HCT116 (cell line): ENCODE measurements at regions not wholly inside any gene's neighbourhood (a gene's known extent, or its start where the extent isn't known, plus 50 kb on each side); places are given as distances from the start of the nearest gene placed in this dataset.

Experiments
- CEBPB ChIP-seq: IDR thresholded peaks from 2 replicates; pipeline ENCODE4 v1.6.1; 2012; ENCODE audit warnings: low read depth
- EZH2 ChIP-seq: fragments of 200-600 bp; sonication (generic); IDR thresholded peaks from 2 replicates; pipeline ENCODE4 v1.6.1; 2017; ENCODE audit warnings: antibody characterized with exemption, mixed run types
- EZH2phosphoT487 ChIP-seq: fragments of 200-600 bp; IDR thresholded peaks from 2 replicates; pipeline ENCODE4 v1.6.1; 2018; ENCODE audit warnings: antibody characterized with exemption, borderline replicate concordance
- POLR2A ChIP-seq: IDR thresholded peaks from 2 replicates; pipeline ENCODE4 v1.7.0; 2011; ENCODE audit warnings: borderline replicate concordance; ENCODE audit not compliant: insufficient read depth, insufficient read length; ENCODE audit errors: extremely low read depth
- POLR2AphosphoS5 ChIP-seq: IDR thresholded peaks from 2 replicates; pipeline ENCODE4 v1.6.1; 2011; ENCODE audit warnings: mild to moderate bottlenecking, low read depth, low read length, moderate library complexity
- RAD21 ChIP-seq: IDR thresholded peaks from 2 replicates; pipeline ENCODE4 v1.6.1; 2012; ENCODE audit warnings: low read depth, mild to moderate bottlenecking
- SIN3A ChIP-seq: IDR thresholded peaks from 2 replicates; pipeline ENCODE4 v1.6.1; 2012; ENCODE audit warnings: low read depth
- SP1 ChIP-seq: IDR thresholded peaks from 2 replicates; pipeline ENCODE4 v1.6.1; 2012; ENCODE audit warnings: low read depth
- TCF7L2 ChIP-seq: IDR thresholded peaks from 2 replicates; pipeline ENCODE4 v1.7.0; 2011; ENCODE audit warnings: borderline replicate concordance, inconsistent platforms; ENCODE audit not compliant: insufficient read depth, insufficient read length; ENCODE audit errors: extremely low read depth
- YY1 ChIP-seq: IDR thresholded peaks from 2 replicates; pipeline ENCODE4 v1.6.1; 2011; ENCODE audit warnings: low read length, low read depth, moderate library complexity, mild to moderate bottlenecking; ENCODE audit not compliant: insufficient replicate concordance; ENCODE audit errors: extremely low read depth
- TF ChIP-seq, protein P1 (sequence below), 3 experiments: fragments of 200-600 bp in 1 of 3; sonication (generic) in 1 of 3; IDR thresholded peaks in 2 of 3; conservative IDR thresholded peaks in 1 of 3; 2 replicates each; pipeline ENCODE4 v1.5.1; 2012 to 2017; ENCODE audit warnings: low read depth in 2 of 3, low read length in 2 of 3, antibody characterized with exemption in 1 of 3, borderline replicate concordance in 1 of 3, control low read depth in 1 of 3, mild to moderate bottlenecking in 1 of 3, mixed read lengths in 1 of 3, mixed run types in 1 of 3, moderate library complexity in 1 of 3; ENCODE audit not compliant: insufficient read depth in 1 of 3
- TF ChIP-seq, protein P2 (sequence below): IDR thresholded peaks from 2 replicates; pipeline ENCODE4 v1.6.1; 2011; ENCODE audit warnings: mild to moderate bottlenecking, low read length, moderate library complexity; ENCODE audit not compliant: insufficient replicate concordance; ENCODE audit errors: extremely low read depth
- TF ChIP-seq, protein P3 (sequence below): IDR thresholded peaks from 2 replicates; pipeline ENCODE4 v1.6.1; 2012
- TF ChIP-seq, protein P4 (sequence below): IDR thresholded peaks from 2 replicates; pipeline ENCODE4 v1.6.1; 2012; ENCODE audit warnings: low read depth

DNA sequence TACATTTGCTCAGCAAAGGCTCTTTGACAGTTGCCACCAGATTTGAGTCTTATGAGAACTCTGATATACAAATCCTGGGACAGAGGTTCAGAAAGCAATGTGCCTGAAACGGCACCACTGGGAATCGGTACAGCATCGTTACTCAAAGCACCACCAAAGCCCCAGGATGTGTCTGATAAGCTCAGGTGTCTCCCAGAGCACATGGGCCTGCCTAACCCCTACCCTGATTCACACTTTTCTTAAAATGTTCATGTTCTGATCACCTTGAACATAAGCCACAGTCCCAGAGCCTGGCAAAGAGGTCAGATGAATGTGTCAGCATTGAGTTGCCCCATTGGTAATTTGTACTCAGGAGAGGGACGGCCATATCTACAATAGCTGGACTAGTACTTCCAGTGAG lies 545.8 kb upstream of the AUTS2 start:
- TF ChIP-seq, protein P1, sequence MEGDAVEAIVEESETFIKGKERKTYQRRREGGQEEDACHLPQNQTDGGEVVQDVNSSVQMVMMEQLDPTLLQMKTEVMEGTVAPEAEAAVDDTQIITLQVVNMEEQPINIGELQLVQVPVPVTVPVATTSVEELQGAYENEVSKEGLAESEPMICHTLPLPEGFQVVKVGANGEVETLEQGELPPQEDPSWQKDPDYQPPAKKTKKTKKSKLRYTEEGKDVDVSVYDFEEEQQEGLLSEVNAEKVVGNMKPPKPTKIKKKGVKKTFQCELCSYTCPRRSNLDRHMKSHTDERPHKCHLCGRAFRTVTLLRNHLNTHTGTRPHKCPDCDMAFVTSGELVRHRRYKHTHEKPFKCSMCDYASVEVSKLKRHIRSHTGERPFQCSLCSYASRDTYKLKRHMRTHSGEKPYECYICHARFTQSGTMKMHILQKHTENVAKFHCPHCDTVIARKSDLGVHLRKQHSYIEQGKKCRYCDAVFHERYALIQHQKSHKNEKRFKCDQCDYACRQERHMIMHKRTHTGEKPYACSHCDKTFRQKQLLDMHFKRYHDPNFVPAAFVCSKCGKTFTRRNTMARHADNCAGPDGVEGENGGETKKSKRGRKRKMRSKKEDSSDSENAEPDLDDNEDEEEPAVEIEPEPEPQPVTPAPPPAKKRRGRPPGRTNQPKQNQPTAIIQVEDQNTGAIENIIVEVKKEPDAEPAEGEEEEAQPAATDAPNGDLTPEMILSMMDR (IDR thresholded peaks at IDR 0.05 in 2 of 3, conservative IDR thresholded peaks at IDR 0.05 in 1 of 3; ENCODE audit: borderline replicate concordance in 1 of 3, insufficient read depth in 1 of 3, low read depth in 2 of 3, low read length in 2 of 3), result no peak
- no peak for TF ChIP-seq YY1
- no peak for TF ChIP-seq SIN3A
- no peak for TF ChIP-seq POLR2AphosphoS5
- no peak for TF ChIP-seq CEBPB
- TF ChIP-seq, protein P2, sequence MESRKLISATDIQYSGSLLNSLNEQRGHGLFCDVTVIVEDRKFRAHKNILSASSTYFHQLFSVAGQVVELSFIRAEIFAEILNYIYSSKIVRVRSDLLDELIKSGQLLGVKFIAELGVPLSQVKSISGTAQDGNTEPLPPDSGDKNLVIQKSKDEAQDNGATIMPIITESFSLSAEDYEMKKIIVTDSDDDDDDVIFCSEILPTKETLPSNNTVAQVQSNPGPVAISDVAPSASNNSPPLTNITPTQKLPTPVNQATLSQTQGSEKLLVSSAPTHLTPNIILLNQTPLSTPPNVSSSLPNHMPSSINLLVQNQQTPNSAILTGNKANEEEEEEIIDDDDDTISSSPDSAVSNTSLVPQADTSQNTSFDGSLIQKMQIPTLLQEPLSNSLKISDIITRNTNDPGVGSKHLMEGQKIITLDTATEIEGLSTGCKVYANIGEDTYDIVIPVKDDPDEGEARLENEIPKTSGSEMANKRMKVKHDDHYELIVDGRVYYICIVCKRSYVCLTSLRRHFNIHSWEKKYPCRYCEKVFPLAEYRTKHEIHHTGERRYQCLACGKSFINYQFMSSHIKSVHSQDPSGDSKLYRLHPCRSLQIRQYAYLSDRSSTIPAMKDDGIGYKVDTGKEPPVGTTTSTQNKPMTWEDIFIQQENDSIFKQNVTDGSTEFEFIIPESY, result no peak
- TF ChIP-seq EZH2, result no peak
- no peak for TF ChIP-seq POLR2A
- TF ChIP-seq SP1, result no peak
- no peak for TF ChIP-seq RAD21
- no peak for TF ChIP-seq TCF7L2
- TF ChIP-seq, protein P3, sequence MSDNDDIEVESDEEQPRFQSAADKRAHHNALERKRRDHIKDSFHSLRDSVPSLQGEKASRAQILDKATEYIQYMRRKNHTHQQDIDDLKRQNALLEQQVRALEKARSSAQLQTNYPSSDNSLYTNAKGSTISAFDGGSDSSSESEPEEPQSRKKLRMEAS, result no peak
- no peak for TF ChIP-seq EZH2phosphoT487
- TF ChIP-seq, protein P4, sequence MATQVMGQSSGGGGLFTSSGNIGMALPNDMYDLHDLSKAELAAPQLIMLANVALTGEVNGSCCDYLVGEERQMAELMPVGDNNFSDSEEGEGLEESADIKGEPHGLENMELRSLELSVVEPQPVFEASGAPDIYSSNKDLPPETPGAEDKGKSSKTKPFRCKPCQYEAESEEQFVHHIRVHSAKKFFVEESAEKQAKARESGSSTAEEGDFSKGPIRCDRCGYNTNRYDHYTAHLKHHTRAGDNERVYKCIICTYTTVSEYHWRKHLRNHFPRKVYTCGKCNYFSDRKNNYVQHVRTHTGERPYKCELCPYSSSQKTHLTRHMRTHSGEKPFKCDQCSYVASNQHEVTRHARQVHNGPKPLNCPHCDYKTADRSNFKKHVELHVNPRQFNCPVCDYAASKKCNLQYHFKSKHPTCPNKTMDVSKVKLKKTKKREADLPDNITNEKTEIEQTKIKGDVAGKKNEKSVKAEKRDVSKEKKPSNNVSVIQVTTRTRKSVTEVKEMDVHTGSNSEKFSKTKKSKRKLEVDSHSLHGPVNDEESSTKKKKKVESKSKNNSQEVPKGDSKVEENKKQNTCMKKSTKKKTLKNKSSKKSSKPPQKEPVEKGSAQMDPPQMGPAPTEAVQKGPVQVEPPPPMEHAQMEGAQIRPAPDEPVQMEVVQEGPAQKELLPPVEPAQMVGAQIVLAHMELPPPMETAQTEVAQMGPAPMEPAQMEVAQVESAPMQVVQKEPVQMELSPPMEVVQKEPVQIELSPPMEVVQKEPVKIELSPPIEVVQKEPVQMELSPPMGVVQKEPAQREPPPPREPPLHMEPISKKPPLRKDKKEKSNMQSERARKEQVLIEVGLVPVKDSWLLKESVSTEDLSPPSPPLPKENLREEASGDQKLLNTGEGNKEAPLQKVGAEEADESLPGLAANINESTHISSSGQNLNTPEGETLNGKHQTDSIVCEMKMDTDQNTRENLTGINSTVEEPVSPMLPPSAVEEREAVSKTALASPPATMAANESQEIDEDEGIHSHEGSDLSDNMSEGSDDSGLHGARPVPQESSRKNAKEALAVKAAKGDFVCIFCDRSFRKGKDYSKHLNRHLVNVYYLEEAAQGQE, result no peak
